ENCODE measurements at regions not wholly inside any gene's neighbourhood (a gene's known extent, or its start where the extent isn't known, plus 50 kb on each side); places are given as distances from the start of the nearest gene placed in this dataset.

DNA sequence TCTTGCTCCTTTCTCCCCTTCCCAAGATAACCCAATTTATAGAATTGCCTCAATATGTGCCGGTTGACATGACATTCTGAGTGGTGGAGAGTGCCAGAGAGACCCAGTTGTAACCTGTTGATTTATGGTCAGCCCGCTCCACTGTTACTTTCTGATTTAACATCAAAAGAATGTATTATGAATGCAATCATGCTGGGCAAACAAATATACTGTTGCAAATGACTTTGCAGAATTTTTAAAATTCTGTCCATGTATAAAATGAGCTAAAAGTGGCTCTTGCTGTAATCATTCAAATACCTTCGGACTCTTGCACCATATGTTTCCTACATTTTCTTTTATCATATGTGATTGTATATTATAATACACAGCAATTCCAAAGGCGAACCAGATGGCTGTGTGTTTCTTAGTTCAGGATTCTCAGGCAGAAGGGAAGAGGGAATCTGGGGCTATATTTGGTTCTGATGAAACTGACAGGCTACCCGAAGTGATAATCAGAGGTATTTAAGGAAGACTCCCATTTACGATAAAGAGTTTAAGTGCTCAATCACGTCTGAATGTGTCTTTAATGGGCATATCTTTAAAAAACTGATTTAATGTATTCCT lies 131.7 kb downstream of the CLCN4 start:
- TF ChIP-seq EP300 (IDR thresholded peaks at IDR 0.05) (no peak), CTCF (IDR thresholded peaks at IDR 0.05) (no peak)

Data from upper lobe of left lung (tissue), 4 donors.